ENCODE measurements at regions not wholly inside any gene's neighbourhood (a gene's known extent, or its start where the extent isn't known, plus 50 kb on each side); places are given as distances from the start of the nearest gene placed in this dataset.
"Not testable (repeated sequence)": the region's sequence is repeated elsewhere in the genome, so short reads cannot be mapped to it uniquely, and the experiment has no call there.

DNA sequence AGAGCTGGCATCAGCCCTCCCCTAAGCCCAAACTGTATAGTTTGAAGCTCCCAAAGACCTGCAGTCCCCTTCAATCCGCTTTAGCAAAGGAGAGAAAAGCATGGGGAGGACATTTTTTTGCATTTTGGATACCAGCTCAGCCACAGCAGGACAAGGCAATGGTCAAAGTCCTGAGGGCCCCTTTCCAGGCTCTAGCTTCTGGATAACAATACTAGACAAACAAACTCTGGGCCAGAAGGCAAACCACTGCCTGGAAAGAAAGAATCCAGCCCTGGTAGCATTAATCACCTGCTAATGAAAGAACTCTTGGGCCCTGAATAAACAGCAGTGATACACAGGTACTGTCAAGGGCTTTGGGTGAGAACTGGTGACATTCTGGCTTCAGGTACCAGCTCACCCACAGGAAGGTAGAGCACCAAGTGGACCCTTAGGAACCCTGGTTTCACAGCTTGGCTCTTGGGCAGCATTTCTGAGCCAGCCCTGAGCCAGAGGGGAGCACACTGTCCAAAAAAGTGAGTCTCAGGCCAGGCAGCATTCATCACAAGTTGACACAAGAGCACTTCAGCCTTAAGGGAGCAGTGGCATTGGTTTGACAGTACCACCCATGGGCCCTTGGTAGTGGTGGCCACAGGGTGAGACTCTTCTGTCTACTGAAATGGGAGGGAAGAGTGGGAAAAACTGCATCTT, 62.5 kb downstream of the SPIN3 start:
- FAIRE-seq = no peak

DNA sequence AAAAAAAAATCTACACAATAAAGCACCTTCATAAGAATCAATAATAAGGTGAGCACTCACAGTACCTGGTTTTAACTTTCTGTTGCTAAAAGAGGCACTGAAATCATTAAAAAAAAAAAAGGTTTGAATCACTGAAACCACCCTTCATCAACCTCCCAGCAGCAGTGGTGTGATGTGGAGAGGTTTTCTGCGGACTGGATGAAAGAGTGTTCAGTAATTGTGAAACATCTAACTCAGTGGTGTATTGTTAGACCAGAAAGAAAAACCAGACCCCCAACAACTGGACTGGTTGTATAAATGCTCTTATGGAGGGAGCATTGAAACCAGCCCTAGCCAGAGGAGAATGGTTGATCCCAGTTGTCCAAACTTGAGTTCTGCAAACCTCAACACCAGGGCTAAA, 63.2 kb downstream of the SPIN3 start:
- FAIRE-seq = no peak

DNA sequence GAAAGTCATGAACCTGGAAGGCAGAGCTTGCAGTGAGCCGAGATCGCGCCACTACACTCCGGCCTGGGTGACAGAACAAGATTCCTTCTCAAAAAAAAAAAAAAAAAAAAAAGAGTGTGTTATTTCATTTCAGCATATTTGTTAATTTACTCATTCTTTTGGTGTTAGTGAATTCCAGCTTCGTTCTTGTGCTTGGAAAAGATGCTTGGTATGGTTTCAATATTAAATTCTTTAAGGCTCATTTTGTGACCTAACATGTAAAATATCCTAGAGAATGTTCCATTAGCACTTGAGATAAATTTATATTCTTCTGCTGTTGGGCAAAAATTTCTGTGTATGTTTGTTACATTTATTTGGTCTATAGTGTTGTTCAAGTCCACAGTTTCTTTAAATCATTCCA, 66.8 kb downstream of the SPIN3 start:
- FAIRE-seq = no peak

DNA sequence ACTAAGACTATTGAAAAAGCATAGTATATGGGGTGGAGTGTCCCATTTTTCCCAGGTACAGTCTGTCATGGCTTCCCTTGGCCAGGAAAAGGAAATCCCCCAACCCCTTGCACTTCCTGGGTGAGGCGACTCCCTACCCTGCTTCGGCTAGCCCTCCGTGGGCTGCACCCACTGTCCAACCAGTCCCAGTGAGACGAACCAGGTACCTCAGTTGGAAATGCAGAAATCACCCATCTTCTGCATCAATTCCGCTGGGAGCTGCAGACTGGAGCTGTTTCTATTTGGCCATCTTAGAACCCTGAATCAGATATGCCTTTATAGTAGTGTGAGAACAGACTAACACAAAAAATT, 74.4 kb downstream of the SPIN3 start:
- FAIRE-seq = not testable (repeated sequence)

DNA sequence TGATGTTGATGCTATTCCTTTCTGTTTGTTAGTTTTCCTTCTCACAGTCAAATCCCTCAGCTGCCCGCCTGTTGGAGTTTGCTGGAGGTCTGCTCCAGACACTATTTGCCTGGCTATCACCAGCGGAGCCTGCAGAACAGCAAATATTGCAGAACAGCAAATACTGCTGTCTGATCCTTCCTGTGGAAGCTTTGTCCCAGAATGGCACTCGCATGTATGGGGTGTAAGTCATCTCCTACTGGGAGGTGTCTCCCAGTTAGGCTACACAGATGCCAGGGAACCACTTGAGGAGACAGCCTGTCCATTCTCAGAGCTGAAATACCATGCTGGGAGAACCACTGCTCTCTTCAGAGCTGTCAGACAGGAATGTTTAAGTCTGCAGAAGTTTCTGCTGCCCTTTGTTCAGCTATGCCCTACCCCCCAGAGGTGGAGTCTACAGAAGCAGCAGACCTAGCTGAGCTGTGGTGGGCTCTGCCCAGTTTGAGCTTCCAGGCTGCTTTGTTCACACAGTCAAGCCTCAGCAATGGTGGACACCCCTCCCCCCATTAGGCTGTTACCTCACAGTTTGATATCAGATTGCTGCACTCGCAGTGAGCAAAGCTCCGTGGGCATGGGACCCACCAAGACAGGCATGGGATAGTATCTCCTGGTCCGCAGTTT, 74.9 kb downstream of the SPIN3 start:
- FAIRE-seq = no peak

DNA sequence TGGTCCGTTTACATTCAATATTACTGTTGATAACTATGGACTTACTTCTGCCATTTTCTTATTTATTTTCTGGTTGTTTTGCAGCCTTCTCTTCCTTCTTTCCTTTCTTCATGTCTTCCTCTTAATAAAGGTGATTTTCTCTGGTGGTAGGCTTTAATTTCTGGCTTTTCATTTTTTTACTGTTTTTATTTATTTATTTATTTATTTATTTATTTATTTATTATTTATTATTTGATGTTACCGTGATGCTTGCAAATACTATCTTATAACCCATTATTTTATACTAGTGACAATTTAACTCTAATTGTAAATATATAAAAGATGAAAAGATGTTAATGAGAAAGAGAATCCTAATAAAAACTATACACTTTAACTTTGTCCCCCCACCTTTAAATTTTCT, 112.8 kb downstream of the SPIN3 start:
- FAIRE-seq = peak; percentile 3

Data from TTC549 (cell line).